ENCODE measurements at regions not wholly inside any gene's neighbourhood (a gene's known extent, or its start where the extent isn't known, plus 50 kb on each side); places are given as distances from the start of the nearest gene placed in this dataset.
"Not testable (repeated sequence)": the region's sequence is repeated elsewhere in the genome, so short reads cannot be mapped to it uniquely, and the experiment has no call there.

DNA sequence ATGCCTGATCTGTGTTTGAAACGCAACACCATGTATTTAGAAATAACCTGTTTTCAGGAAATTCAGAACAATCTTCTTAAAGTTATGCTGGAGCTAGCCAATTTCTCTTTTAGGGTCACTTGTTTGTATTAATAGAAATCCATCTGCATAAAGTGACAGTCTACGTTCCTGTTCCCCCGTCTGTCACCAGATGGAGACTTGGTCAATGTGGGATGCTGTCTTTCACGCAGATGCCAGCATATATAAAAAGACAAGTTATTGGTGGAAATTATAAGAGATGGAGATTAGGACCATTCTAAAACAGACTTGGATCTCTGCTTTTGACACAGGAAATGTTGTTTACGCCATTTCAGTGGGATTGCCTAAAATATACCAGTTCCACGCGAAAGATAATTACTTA, 162.5 kb upstream of the STMND1 start:
- Histone ChIP-seq H3K36me3 (no peaks in the 10 kb centered on the region), H3K27ac (no peak overlapping the region), H3K4me1 (no peaks in the 10 kb centered on the region), H3K9me3 (no peaks in the 10 kb centered on the region), H3K27me3 (no peaks in the 10 kb centered on the region), H3K4me3 (no peak overlapping the region)
- DNase-seq (no peak), ATAC-seq (no peak)
- TF ChIP-seq, protein P1, sequence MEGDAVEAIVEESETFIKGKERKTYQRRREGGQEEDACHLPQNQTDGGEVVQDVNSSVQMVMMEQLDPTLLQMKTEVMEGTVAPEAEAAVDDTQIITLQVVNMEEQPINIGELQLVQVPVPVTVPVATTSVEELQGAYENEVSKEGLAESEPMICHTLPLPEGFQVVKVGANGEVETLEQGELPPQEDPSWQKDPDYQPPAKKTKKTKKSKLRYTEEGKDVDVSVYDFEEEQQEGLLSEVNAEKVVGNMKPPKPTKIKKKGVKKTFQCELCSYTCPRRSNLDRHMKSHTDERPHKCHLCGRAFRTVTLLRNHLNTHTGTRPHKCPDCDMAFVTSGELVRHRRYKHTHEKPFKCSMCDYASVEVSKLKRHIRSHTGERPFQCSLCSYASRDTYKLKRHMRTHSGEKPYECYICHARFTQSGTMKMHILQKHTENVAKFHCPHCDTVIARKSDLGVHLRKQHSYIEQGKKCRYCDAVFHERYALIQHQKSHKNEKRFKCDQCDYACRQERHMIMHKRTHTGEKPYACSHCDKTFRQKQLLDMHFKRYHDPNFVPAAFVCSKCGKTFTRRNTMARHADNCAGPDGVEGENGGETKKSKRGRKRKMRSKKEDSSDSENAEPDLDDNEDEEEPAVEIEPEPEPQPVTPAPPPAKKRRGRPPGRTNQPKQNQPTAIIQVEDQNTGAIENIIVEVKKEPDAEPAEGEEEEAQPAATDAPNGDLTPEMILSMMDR (IDR thresholded peaks at IDR 0.05) = no peak
- intact Hi-C loops (cut with DNase I) = no loop called here

DNA sequence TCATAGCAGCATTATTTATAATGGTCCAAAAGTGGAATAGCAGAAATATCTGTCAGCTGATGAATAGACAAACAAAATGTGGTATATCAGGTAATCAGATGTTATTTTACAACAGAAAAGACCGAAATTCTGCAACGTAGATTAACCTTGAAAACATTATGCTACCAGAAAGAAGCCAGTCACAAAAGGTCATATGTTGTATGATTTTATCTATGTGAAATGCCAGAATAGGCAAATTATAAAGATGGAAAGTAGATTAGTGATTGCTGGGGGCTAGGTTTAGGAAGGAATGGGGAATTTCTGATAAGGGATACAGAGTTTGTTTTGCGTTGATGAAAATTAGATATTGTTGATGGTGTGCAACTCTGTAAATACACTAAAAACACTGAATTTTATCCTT, 165.0 kb upstream of the STMND1 start:
- intact Hi-C loops (cut with DNase I) = no loop called here
- no peak overlapping the region for H3K27ac ChIP-seq
- H3K4me1 ChIP-seq = no peaks in the 10 kb centered on the region
- ATAC-seq = no peak
- H3K9me3 ChIP-seq = no peaks in the 10 kb centered on the region
- H3K36me3 ChIP-seq = no peaks in the 10 kb centered on the region
- TF ChIP-seq, protein P1 (IDR thresholded peaks at IDR 0.05) = no peak
- no peaks in the 10 kb centered on the region for H3K27me3 ChIP-seq
- DNase-seq = no peak
- no peak overlapping the region for H3K4me3 ChIP-seq

DNA sequence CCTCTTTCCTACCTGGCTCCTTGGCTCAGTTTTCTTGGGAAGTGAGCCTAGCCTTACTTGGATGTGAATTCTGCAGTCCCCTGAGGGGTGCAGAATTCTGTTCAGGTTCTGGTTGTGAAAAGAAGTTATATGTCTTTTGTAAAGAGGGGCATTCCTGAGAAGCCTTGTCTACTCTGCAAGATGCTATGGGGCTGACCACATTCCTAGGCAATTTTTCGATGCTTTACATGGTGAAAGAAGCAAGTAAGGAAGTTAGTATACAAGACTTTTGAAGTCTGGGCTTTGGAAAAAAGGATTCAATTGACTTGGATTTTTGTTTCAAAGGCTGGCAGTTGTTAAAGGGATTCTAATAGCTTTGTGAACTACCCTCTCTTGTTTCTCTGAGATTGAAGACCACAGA, 167.9 kb upstream of the STMND1 start:
- Histone ChIP-seq H3K27ac (no peak overlapping the region), H3K36me3 (no peaks in the 10 kb centered on the region), H3K9me3 (no peaks in the 10 kb centered on the region), H3K4me1 (no peaks in the 10 kb centered on the region), H3K4me3 (no peak overlapping the region), H3K27me3 (no peaks in the 10 kb centered on the region)
- TF ChIP-seq, protein P1 (IDR thresholded peaks at IDR 0.05) = no peak
- ATAC-seq = no peak
- intact Hi-C loops (cut with DNase I) = no loop called here
- no peak for DNase-seq

DNA sequence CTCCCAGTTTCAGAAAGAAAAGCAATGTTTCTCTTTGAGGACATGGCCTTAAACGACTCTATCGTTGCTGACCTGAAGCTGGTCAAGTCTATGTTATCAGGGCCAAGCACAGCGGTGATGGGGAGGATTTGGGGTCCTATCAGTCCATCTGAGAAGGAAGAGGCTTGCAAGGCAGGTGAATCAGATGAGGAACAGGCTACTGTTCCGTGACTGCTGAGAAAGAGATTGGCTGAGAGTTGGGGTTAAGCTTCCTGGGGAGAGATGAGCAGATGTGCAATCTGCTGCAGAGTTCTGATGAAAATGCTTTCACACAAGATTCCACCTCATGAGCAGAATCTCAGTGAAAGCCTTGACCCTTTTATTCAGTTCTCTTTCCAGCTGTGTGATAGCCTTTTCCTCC, 168.3 kb upstream of the STMND1 start:
- Histone ChIP-seq H3K4me1 (no peaks in the 10 kb centered on the region), H3K27ac (no peak overlapping the region), H3K36me3 (no peaks in the 10 kb centered on the region), H3K9me3 (no peaks in the 10 kb centered on the region), H3K4me3 (no peak overlapping the region), H3K27me3 (no peaks in the 10 kb centered on the region)
- no peak for DNase-seq
- TF ChIP-seq, protein P1 (IDR thresholded peaks at IDR 0.05) = no peak
- intact Hi-C loops (cut with DNase I) = no loop called here
- ATAC-seq = no peak

DNA sequence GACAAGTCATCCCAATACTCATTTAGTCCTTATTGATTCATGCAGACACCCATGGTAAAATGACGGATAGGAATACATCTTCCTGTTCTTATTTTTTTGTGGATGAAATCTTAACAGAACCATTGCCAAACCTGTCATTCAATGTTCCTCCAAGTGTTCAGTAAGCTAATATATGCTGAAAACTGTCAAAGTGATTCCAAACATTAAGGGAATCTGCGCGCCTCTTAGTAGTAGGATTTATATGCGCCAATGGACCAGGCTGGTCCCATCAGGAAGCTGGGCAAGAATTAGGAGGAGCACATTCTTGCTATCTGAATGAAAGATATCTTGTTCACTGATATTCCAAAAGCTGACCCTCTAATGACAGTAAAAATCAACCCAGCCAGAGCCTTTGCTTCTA, 168.9 kb upstream of the STMND1 start:
- Histone ChIP-seq H3K9me3 (no peaks in the 10 kb centered on the region), H3K27me3 (no peaks in the 10 kb centered on the region), H3K27ac (no peak overlapping the region), H3K36me3 (no peaks in the 10 kb centered on the region), H3K4me1 (no peaks in the 10 kb centered on the region), H3K4me3 (no peak overlapping the region)
- TF ChIP-seq, protein P1 (IDR thresholded peaks at IDR 0.05) = no peak
- DNase-seq (no peak), ATAC-seq (no peak)
- intact Hi-C loops (cut with DNase I) = no loop called here

DNA sequence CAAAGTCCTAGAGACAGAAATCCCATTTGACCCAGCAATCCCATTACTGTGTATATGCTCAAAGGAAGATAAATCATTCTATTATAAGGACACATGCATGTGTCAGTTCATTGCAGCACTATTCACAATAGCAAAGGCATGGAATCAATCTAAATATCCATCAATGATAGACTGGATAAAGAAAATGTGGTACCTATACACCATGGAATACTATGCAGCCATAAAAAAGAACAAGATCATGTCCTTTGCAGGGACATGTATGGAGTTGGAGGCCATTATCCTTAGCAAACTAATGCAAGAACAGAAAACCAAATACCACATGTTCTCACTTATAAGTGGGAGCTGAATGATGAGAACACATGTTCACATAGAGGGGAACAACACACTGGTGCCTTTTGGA, 169.8 kb upstream of the ATXN1 start:
- H3K36me3 ChIP-seq; intact Hi-C loops (cut with DNase I); H3K27ac ChIP-seq; H3K27me3 ChIP-seq; H3K4me3 ChIP-seq; H3K9me3 ChIP-seq; DNase-seq; ATAC-seq; H3K4me1 ChIP-seq: not testable (repeated sequence)
